Heart left ventricle (tissue), 16 donors: ENCODE measurements at regions not wholly inside any gene's neighbourhood (a gene's known extent, or its start where the extent isn't known, plus 50 kb on each side); places are given as distances from the start of the nearest gene placed in this dataset.
A peak's percentile ranks its signal among the peaks of the same experiment; 100 is the strongest.
"Not testable (repeated sequence)": the region's sequence is repeated elsewhere in the genome, so short reads cannot be mapped to it uniquely, and the experiment has no call there.

Experiments
- ATAC-seq, 4 donors: fragments of 200-7000 bp; cut with Tn5 transposase; one replicate each; pipeline ENCODE4 v1.9.1; 2020 to 2022; ENCODE audit warnings: moderate library complexity in 4 of 4, mild to moderate bottlenecking in 3 of 4, moderate number of reproducible peaks in 1 of 4
- DNase-seq, 5 donors: peaks; one replicate each; pipeline ENCODE4 v3.0.0-alpha.2; 2020
- H3K27ac ChIP-seq, 12 donors: fragments of 200-600 bp; sonication (generic) in 4 of 12; one replicate each; pipeline versions ENCODE4 v1.5.0 to v1.8.0; 2016 to 2022; ENCODE audit warnings: mild to moderate bottlenecking in 2 of 12
- H3K27me3 ChIP-seq, 9 donors: fragments of 200-600 bp; sonication (generic) in 2 of 9; one replicate each; pipeline versions ENCODE4 v1.5.1 to v1.8.0; 2016 to 2022; ENCODE audit warnings: mild to moderate bottlenecking in 3 of 9
- H3K36me3 ChIP-seq, 9 donors: fragments of 200-600 bp; sonication (generic) in 2 of 9; one replicate each; pipeline versions ENCODE4 v1.5.0 to v1.8.0; 2018 to 2022; ENCODE audit warnings: mild to moderate bottlenecking in 2 of 9
- H3K4me1 ChIP-seq, 12 donors: fragments of 200-600 bp; sonication (generic) in 4 of 12; one replicate each; pipeline versions ENCODE4 v1.5.0 to v1.8.0; 2016 to 2022; ENCODE audit warnings: mild to moderate bottlenecking in 3 of 12
- H3K4me3 ChIP-seq, 12 donors: fragments of 200-600 bp; sonication (generic) in 4 of 12; one replicate each; pipeline versions ENCODE4 v1.5.0 to v1.8.0; 2017 to 2022; ENCODE audit warnings: mild to moderate bottlenecking in 9 of 12, moderate library complexity in 4 of 12
- H3K9me3 ChIP-seq, 12 donors: fragments of 200-600 bp; sonication (generic) in 4 of 12; one replicate each; pipeline versions ENCODE4 v1.5.0 to v1.8.0; 2016 to 2022; ENCODE audit warnings: mild to moderate bottlenecking in 1 of 12
- CTCF ChIP-seq, 12 donors: fragments of 200-600 bp; sonication (generic) in 4 of 12; IDR thresholded peaks; one replicate each; pipeline versions ENCODE4 v1.5.0 to v1.8.0; 2018 to 2022; ENCODE audit warnings: antibody characterized with exemption in 12 of 12, mild to moderate bottlenecking in 5 of 12
- POLR2A ChIP-seq, 2 donors: fragments of 450-650 bp; IDR thresholded peaks; one replicate each; pipeline ENCODE4 v1.6.1; 2017; ENCODE audit warnings: antibody characterized with exemption in 2 of 2, mild to moderate bottlenecking in 2 of 2, moderate library complexity in 2 of 2
- WGBS, 4 donors: extraction: QIAGEN DNeasy Blood & Tissue Kit in 2 of 4; methylation state at CpG; one replicate each; pipeline versions ENCODE4 v1.1.5 to v1.1.7; 2013 to 2018; 5-methylcytosine and 5-hydroxymethylcytosine counted together
- intact Hi-C, 10 donors: fragments of 100-400 bp; cut with DNase I; formaldehyde crosslinking; loops; one replicate each; pipeline versions ENCODE4 v1.11.1 to v1.14.2; 2022
- donor health status: ischemic (EF 13 %, LVEDD 7.1; RV severe dilation, severe dysfunction).
- donor health status: healthy with polysubstance abuse.
- donor health status: DM: no; HTN: yes; CAD: no.
- donor health status: DM: no; HTN: no; CAD: no.
- donor health status: ischemic (EF 25% LVEDD 6.9; RV normal size, moderate dysfunction).
- donor health status: ischemic (EF 25% LVEDD 5.7; RV mildly dilated, moderate dysfunction).
- donor health status: healthy.
- donor health status: DM: yes; HTN: yes; CAD: no.
- donor health status: ischemic (EF 35%, LVEDD 5.7; RV mildly dilated, moderate dysfunction).
- donor health status: nonischemic (EF 11% LVEDD 7.7; RV severe dilation, severe dysfunction).
- donor health status: DM: yes; HTN: yes; CAD: no.
- donor health status: PGD.
- donor health status: ischemic (EF 29% LVEDD 5.4; RV normal size, mild dysfunction).
- donor health status: nonischemic (EF 23%, LVEDD 6.1; RV moderate dilation, normal function).

- H3K4me1 ChIP-seq = peaks cover 0 to 16% (median 12%) of the 10 kb centered on the region in 12 donors
- no peak for ATAC-seq
- 80 to 83% (median 81%) methylated on average over 9 of the region's 9 CpGs for WGBS, 4 donors
- no peaks in the 10 kb centered on the region for H3K36me3 ChIP-seq
- no peak overlapping the region for H3K4me3 ChIP-seq
- TF ChIP-seq POLR2A (IDR thresholded peaks at IDR 0.05) (no peak), CTCF (IDR thresholded peaks at IDR 0.05) (no peak)
- H3K9me3 ChIP-seq = peaks cover 0 to 3% (median 0%) of the 10 kb centered on the region in 12 donors
- no peak overlapping the region for H3K27ac ChIP-seq
- no peaks in the 10 kb centered on the region for H3K27me3 ChIP-seq
- intact Hi-C loops = no loop called here
- DNase-seq = no peak
Observed at GRCh38 chr10:121672733-121673132, 74.5 kb upstream of the FGFR2 start.

DNA sequence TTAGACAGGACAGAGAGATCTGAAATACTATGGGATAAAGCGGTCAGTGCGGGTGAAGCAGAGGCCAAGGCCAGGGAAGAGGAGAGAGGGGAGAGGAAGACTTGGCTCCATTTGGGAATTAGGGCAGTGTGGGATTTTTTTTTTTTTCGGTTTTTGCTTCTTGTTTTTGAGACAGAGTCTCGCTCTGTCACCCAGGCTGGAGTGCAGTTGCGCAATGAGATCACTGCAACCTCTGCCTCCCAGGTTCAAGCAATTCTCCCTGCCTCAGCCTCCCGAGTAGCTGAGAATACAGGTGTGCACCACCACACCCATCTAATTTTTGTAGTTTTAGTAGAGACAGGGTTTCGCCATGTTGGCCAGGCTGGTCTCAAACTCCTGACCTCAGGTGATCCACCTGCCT lies 71.6 kb upstream of the FGFR2 start:
- 92 to 95% (median 94%) methylated on average over 7 of the region's 7 CpGs for WGBS, 4 donors
- intact Hi-C loops, H3K27ac ChIP-seq, H3K9me3 ChIP-seq, H3K27me3 ChIP-seq, DNase-seq, ATAC-seq, H3K4me3 ChIP-seq, H3K36me3 ChIP-seq: not testable (repeated sequence)
- peaks cover 0 to 18% (median 14%) of the 10 kb centered on the region in 12 donors for H3K4me1 ChIP-seq

DNA sequence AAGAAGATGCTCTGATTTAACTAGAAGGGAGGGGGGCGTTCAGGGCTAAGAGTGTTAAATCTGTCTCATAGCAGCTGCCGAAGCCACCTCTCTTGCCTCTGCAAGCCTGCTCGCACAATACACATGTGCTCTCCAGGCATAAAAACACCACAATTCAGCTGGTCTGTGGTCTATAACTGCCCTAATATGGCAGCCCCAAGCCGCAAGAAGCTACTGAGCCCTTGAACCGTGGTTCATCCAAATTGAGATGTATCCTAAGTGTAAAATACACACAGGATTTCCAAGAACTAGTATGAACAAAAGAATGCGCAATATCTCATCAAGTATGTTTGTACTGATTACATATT lies 70.8 kb upstream of the FGFR2 start:
- intact Hi-C loops = no loop called here
- no peaks in the 10 kb centered on the region for H3K27me3 ChIP-seq
- DNase-seq (no peak), ATAC-seq (no peak)
- no peak for TF ChIP-seq CTCF (IDR thresholded peaks at IDR 0.05)
- no peak for TF ChIP-seq POLR2A (IDR thresholded peaks at IDR 0.05)
- peak overlapping the region in 3 of 12 donors; percentile 1 to 81 (median 28) for H3K27ac ChIP-seq
- H3K4me1 ChIP-seq = peaks cover 0 to 18% (median 14%) of the 10 kb centered on the region in 12 donors
- H3K4me3 ChIP-seq = peak overlapping the region in 1 of 12 donors; percentile 9
- H3K9me3 ChIP-seq = no peaks in the 10 kb centered on the region
- H3K36me3 ChIP-seq = no peaks in the 10 kb centered on the region
- 33 to 44% (median 41%) methylated on average over 6 of the region's 6 CpGs for WGBS, 4 donors

DNA sequence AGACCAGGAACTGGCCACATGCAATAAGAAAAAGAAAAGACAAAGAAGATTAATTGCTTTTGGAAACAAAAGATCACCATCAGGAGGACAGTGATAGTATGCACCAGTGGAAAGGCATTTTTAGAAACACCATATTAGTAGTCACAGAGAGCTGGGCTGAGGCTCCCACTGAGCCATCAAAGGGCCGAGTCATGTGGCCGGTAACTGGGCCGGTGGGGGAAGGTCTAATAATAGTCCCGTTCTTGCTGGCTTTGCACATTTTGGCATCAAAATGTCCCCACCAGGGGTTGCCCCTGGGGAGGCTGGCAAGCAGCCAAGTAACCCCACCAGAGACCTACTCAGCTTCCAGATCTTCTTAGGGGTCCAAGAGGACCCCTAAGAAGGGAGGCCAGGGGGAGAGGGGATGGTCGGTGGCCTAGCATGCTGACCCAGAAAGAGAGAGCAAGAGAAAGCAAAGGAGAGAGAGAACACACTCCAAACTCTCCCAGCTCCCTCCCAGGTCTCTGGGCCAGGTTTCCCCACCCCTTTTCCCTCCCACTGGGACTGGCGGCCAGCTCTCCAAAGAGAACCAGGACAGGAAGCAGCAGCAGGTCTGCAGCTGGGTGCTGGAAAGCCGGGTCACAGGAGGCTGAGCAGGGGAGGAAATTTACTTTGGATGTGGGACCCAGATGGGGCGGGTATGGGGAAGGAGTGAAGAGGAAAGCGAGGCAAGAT lies 70.2 kb upstream of the FGFR2 start:
- peak in 4 of 5 donors; percentile 44 to 73 (median 65) for DNase-seq

More for the DNA sequence above, 70.2 kb upstream of the FGFR2 start:
- WGBS, 4 donors = 1 to 5% (median 4%) methylated on average over 9 of the region's 9 CpGs
- Histone ChIP-seq H3K27ac (peak overlapping the region in 5 of 12 donors; percentile 28 to 81 (median 57)), H3K27me3 (no peaks in the 10 kb centered on the region), H3K4me1 (peaks cover 0 to 18% (median 14%) of the 10 kb centered on the region in 12 donors), H3K4me3 (peak overlapping the region in 6 of 12 donors; percentile 0 to 30 (median 19)), H3K9me3 (no peaks in the 10 kb centered on the region), H3K36me3 (no peaks in the 10 kb centered on the region)
- TF ChIP-seq CTCF (IDR thresholded peaks at IDR 0.05) (no peak), POLR2A (IDR thresholded peaks at IDR 0.05) (no peak)
- peak; percentile 69 to 93 (median 86) for ATAC-seq
- intact Hi-C loops = no loop called here
